MCF 10A (cell line): ENCODE measurements at regions not wholly inside any gene's neighbourhood (a gene's known extent, or its start where the extent isn't known, plus 50 kb on each side); places are given as distances from the start of the nearest gene placed in this dataset.

ENCODE experiments used
- BruUV-seq: library from RNA; stranded (reverse); fragments of 400-500 nt; replicated peaks from 2 replicates; lab custom pipeline; 2021; lab: Mats Ljungman, UMichigan
- CTCF ChIA-PET: fragments of 300-600 bp; sonication (Branson Sonifier 250); formaldehyde crosslinking; extraction: SDS; loops from one replicate; lab custom pipeline; 2021; ENCODE audit warnings: antibody characterized with exemption, inconsistent platforms; lab: Yijun Ruan, JAX
- POLR2A ChIA-PET: fragments of 300-600, 350-650 bp; sonication (Branson Sonifier 250); formaldehyde crosslinking; extraction: SDS; loops from one replicate; lab custom pipeline; 2020; ENCODE audit warnings: antibody characterized with exemption, inconsistent platforms; lab: Yijun Ruan, JAX
- DNase-seq: peaks from one replicate; pipeline ENCODE4 v3.0.0-alpha.2; 2018; ENCODE audit not compliant: unreplicated experiment
- H3K27ac Mint-ChIP-seq: one replicate; pipeline ENCODE4 v1.8.0; 2022; ENCODE audit warnings: mild to moderate bottlenecking, low read depth, mixed read lengths; ENCODE audit not compliant: unreplicated experiment
- H3K27me3 Mint-ChIP-seq: one replicate; pipeline ENCODE4 v1.8.0; 2022; ENCODE audit warnings: mixed read lengths; ENCODE audit not compliant: insufficient read depth, unreplicated experiment
- H3K36me3 Mint-ChIP-seq: one replicate; pipeline ENCODE4 v1.8.0; 2022; ENCODE audit warnings: mild to moderate bottlenecking, moderate library complexity, mixed read lengths; ENCODE audit not compliant: insufficient read depth, unreplicated experiment
- H3K4me1 Mint-ChIP-seq: one replicate; pipeline ENCODE4 v1.8.0; 2022; ENCODE audit warnings: mixed read lengths; ENCODE audit not compliant: insufficient read depth, unreplicated experiment
- H3K4me3 Mint-ChIP-seq: one replicate; pipeline ENCODE4 v1.8.0; 2022; ENCODE audit warnings: mild to moderate bottlenecking, moderate library complexity, mixed read lengths; ENCODE audit not compliant: unreplicated experiment
- H3K9me3 Mint-ChIP-seq: one replicate; pipeline ENCODE4 v1.8.0; 2022; ENCODE audit warnings: mixed read lengths; ENCODE audit not compliant: unreplicated experiment
- intact Hi-C: fragments of 100-400 bp; cut with micrococcal nuclease; formaldehyde crosslinking; loops from 2 replicates; pipeline ENCODE4 v1.14.1; 2022
- TF ChIP-seq, protein P1 (sequence below): fragments of 200-600 bp; IDR thresholded peaks from one replicate; pipeline ENCODE4 v1.8.0; 2022; ENCODE audit warnings: antibody characterized with exemption, mild to moderate bottlenecking; ENCODE audit not compliant: unreplicated experiment

- BruUV-seq, result no TSS peak
- no peak overlapping the region for H3K27ac Mint-ChIP-seq
- no peaks in the 10 kb centered on the region for H3K27me3 Mint-ChIP-seq
- no peaks in the 10 kb centered on the region for H3K4me1 Mint-ChIP-seq
- intact Hi-C loops, result no loop called here
- TF ChIP-seq, protein P1, sequence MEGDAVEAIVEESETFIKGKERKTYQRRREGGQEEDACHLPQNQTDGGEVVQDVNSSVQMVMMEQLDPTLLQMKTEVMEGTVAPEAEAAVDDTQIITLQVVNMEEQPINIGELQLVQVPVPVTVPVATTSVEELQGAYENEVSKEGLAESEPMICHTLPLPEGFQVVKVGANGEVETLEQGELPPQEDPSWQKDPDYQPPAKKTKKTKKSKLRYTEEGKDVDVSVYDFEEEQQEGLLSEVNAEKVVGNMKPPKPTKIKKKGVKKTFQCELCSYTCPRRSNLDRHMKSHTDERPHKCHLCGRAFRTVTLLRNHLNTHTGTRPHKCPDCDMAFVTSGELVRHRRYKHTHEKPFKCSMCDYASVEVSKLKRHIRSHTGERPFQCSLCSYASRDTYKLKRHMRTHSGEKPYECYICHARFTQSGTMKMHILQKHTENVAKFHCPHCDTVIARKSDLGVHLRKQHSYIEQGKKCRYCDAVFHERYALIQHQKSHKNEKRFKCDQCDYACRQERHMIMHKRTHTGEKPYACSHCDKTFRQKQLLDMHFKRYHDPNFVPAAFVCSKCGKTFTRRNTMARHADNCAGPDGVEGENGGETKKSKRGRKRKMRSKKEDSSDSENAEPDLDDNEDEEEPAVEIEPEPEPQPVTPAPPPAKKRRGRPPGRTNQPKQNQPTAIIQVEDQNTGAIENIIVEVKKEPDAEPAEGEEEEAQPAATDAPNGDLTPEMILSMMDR, result no peak
- no peaks in the 10 kb centered on the region for H3K9me3 Mint-ChIP-seq
- ChIA-PET POLR2A (no interaction called here), CTCF (no interaction called here)
- no peaks in the 10 kb centered on the region for H3K36me3 Mint-ChIP-seq
- no peak for DNase-seq
- H3K4me3 Mint-ChIP-seq, result no peak overlapping the region
Observed at GRCh38 chr14:34189866-34190265, 239.0 kb upstream of the EGLN3 start.

GRCh38 chr14:34187519-34188044 lies 236.7 kb upstream of the EGLN3 start:
- CTCF ChIA-PET, result no interaction called here
- no peaks in the 10 kb centered on the region for H3K36me3 Mint-ChIP-seq
- TF ChIP-seq, protein P1, result no peak
- H3K27ac Mint-ChIP-seq, result no peak overlapping the region
- no peak for DNase-seq
- H3K4me1 Mint-ChIP-seq, result no peaks in the 10 kb centered on the region
- H3K4me3 Mint-ChIP-seq, result no peak overlapping the region
- H3K9me3 Mint-ChIP-seq, result no peaks in the 10 kb centered on the region
- BruUV-seq, result no TSS peak
- intact Hi-C loops, result no loop called here
- H3K27me3 Mint-ChIP-seq, result no peaks in the 10 kb centered on the region
- POLR2A ChIA-PET, result no interaction called here

- intact Hi-C loops, result no loop called here
- no peaks in the 10 kb centered on the region for H3K4me1 Mint-ChIP-seq
- H3K27me3 Mint-ChIP-seq, result no peaks in the 10 kb centered on the region
- CTCF ChIA-PET, result interaction anchor here (0.5 kb wide), 1 partner anchor 1597 kb away, joined by 3 read pairs; no protein-coding TSS in a partner anchor
- H3K36me3 Mint-ChIP-seq, result no peaks in the 10 kb centered on the region
- H3K4me3 Mint-ChIP-seq, result no peak overlapping the region
- DNase-seq, result no peak
- TF ChIP-seq, protein P1, result no peak
- H3K9me3 Mint-ChIP-seq, result no peaks in the 10 kb centered on the region
- POLR2A ChIA-PET, result no interaction called here
- BruUV-seq, result no TSS peak
- H3K27ac Mint-ChIP-seq, result no peak overlapping the region
Observed at GRCh38 chr14:34187061-34187460, 236.2 kb upstream of the EGLN3 start.

GRCh38 chr14:34184126-34184525 lies 233.3 kb upstream of the EGLN3 start:
- H3K4me1 Mint-ChIP-seq, result no peaks in the 10 kb centered on the region
- intact Hi-C loops, result no loop called here
- TF ChIP-seq, protein P1, result no peak
- no peaks in the 10 kb centered on the region for H3K36me3 Mint-ChIP-seq
- no peak overlapping the region for H3K4me3 Mint-ChIP-seq
- no peak for DNase-seq
- BruUV-seq, result no TSS peak
- no peaks in the 10 kb centered on the region for H3K9me3 Mint-ChIP-seq
- CTCF ChIA-PET, result interaction anchor here (0.8 to 1.1 kb wide), 2 partner anchors 14 to 1596 kb away, joined by 3 read pairs; no protein-coding TSS in a partner anchor
- no peak overlapping the region for H3K27ac Mint-ChIP-seq
- no peaks in the 10 kb centered on the region for H3K27me3 Mint-ChIP-seq
- POLR2A ChIA-PET, result interaction anchor here (1.1 kb wide), 1 partner anchor 14 kb away, joined by 3 read pairs; no protein-coding TSS in a partner anchor
